Common myeloid progenitor, CD34-positive (primary cell): ENCODE measurements at regions not wholly inside any gene's neighbourhood (a gene's known extent, or its start where the extent isn't known, plus 50 kb on each side); places are given as distances from the start of the nearest gene placed in this dataset.

Experiments
- CTCF ChIA-PET: fragments of 350-600 bp; sonication (Branson Sonifier 250); formaldehyde crosslinking; loops from one replicate; lab custom pipeline; 2021; ENCODE audit warnings: antibody characterized with exemption; lab: Charles Lee
- POLR2A ChIA-PET: fragments of 350-600 bp; sonication (Branson Sonifier 250); formaldehyde crosslinking; loops from one replicate; lab custom pipeline; 2021; ENCODE audit warnings: antibody characterized with exemption; lab: Charles Lee
- DNase-seq, 3 donors: peaks; one replicate each; pipeline versions ENCODE4 v3.0.0 to v3.0.0-alpha.2; 2013
- H3K27ac ChIP-seq, 2 experiments: 1 replicate in 1 of 2; 2 replicates in 1 of 2; pipeline ENCODE4 v1.7.0; 2013; ENCODE audit warnings: inconsistent platforms in 2 of 2, low read length in 2 of 2, mild to moderate bottlenecking in 2 of 2, low read depth in 1 of 2, moderate library complexity in 1 of 2; ENCODE audit not compliant: severe bottlenecking in 2 of 2, insufficient read depth in 1 of 2, poor library complexity in 1 of 2
- H3K27me3 ChIP-seq, 5 experiments: replicated peaks in 2 of 5; 1 replicate in 3 of 5; 2 replicates in 2 of 5; pipeline versions ENCODE4 v1.6.1 to v1.7.0; 2013; ENCODE audit warnings: low read length in 4 of 5, mild to moderate bottlenecking in 2 of 5, moderate library complexity in 2 of 5, inconsistent platforms in 1 of 5; ENCODE audit not compliant: insufficient read depth in 5 of 5, control insufficient read depth in 4 of 5
- H3K36me3 ChIP-seq, 4 experiments: 1 replicate in 2 of 4; 2 replicates in 2 of 4; pipeline versions ENCODE4 v1.6.1 to v1.7.0; 2013; ENCODE audit warnings: low read length in 3 of 4, control low read depth in 1 of 4, mild to moderate bottlenecking in 1 of 4; ENCODE audit not compliant: control insufficient read depth in 4 of 4, insufficient read depth in 4 of 4
- H3K4me1 ChIP-seq, 4 experiments: 1 replicate in 3 of 4; 2 replicates in 1 of 4; pipeline versions ENCODE4 v1.6.1 to v1.7.1; 2013; ENCODE audit warnings: low read length in 3 of 4, mild to moderate bottlenecking in 3 of 4, control low read depth in 1 of 4, inconsistent platforms in 1 of 4, moderate library complexity in 1 of 4; ENCODE audit not compliant: control insufficient read depth in 4 of 4, insufficient read depth in 4 of 4; ENCODE audit errors: control extremely low read depth in 1 of 4
- H3K4me3 ChIP-seq, 7 experiments: 1 replicate in 4 of 7; 2 replicates in 3 of 7; pipeline versions ENCODE4 v1.5.1 to v1.7.0; 2013; ENCODE audit warnings: mild to moderate bottlenecking in 7 of 7, low read length in 6 of 7, moderate library complexity in 6 of 7, inconsistent platforms in 2 of 7, low read depth in 2 of 7, control low read depth in 1 of 7; ENCODE audit not compliant: insufficient read depth in 4 of 7, control insufficient read depth in 1 of 7; ENCODE audit errors: extremely low read depth in 1 of 7
- H3K9me3 ChIP-seq, 5 experiments: 1 replicate in 4 of 5; 2 replicates in 1 of 5; pipeline versions ENCODE4 v1.6.1 to v1.7.1; 2013; ENCODE audit warnings: low read length in 4 of 5, mild to moderate bottlenecking in 2 of 5, inconsistent platforms in 1 of 5, low read depth in 1 of 5, moderate library complexity in 1 of 5; ENCODE audit not compliant: control insufficient read depth in 4 of 5, insufficient read depth in 2 of 5; ENCODE audit errors: control extremely low read depth in 1 of 5
- WGBS: methylation state at CpG from one replicate; pipeline ENCODE4 v1.1.5; 2013; ENCODE audit not compliant: insufficient coverage; 5-methylcytosine and 5-hydroxymethylcytosine counted together

- Histone ChIP-seq H3K27ac (no peak overlapping the region), H3K27me3 (peaks cover 9 to 48% (median 15%) of the 10 kb centered on the region in 5 experiments), H3K4me1 (peaks cover 0 to 7% (median 4%) of the 10 kb centered on the region in 4 experiments), H3K9me3 (no peaks in the 10 kb centered on the region), H3K4me3 (peak overlapping the region in 5 of 7 experiments; percentile 29 to 65 (median 40)), H3K36me3 (no peaks in the 10 kb centered on the region)
- ChIA-PET POLR2A (no interaction called here), CTCF (interaction anchor here (0.6 to 3.0 kb wide), 11 partner anchors 8 to 260 kb away, joined by 3 to 16 read pairs (median 4); no protein-coding TSS in a partner anchor)
- DNase-seq = peak; percentile 45 to 68 (median 67)
- WGBS = 3% methylated on average over 19 of the region's 30 CpGs
These were observed 51.0 kb upstream of the TCF21 start for GRCh38 chr6:133837801-133838349.
